ENCODE measurements at regions not wholly inside any gene's neighbourhood (a gene's known extent, or its start where the extent isn't known, plus 50 kb on each side); places are given as distances from the start of the nearest gene placed in this dataset.

GRCh38 chr16:79303959-79304387 lies 296.6 kb downstream of the MAF start:
- no peak for ATAC-seq
- no peak for DNase-seq (ENCODE audit: low spot score)

GRCh38 chr16:79303206-79303605 lies 297.3 kb downstream of the MAF start:
- DNase-seq (ENCODE audit: low spot score) (no peak), ATAC-seq (no peak)

GRCh38 chr16:79302731-79303130 lies 297.8 kb downstream of the MAF start:
- ATAC-seq (no peak), DNase-seq (ENCODE audit: low spot score) (no peak)

DNA sequence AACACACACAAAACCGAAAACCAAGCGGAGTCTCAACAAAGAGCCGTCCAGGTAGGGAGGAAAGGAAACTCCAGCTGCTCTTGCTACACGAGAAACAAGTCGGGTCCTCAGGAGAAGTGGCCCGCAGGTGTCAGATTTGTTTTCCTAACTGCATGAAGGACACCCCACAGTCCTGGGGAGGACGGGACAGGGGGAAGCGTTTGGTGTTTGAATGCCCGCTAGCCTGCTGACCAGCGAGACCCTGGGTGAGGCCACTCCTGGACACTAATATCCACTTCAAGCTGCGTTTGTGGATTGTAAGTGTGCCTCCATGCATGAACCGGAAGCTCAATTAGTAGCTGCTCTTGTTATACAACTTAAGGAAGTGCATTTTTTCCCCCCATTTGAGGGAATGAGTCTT lies 299.5 kb downstream of the MAF start:
- DNase-seq (ENCODE audit: low spot score) = no peak
- ATAC-seq = no peak

GRCh38 chr16:79298894-79299799 lies 301.4 kb downstream of the MAF start:
- DNase-seq (ENCODE audit: low spot score) (no peak), ATAC-seq (no peak)

- DNase-seq (ENCODE audit: low spot score) = no peak
- no peak for ATAC-seq
Measured at GRCh38 chr16:79298476-79298875, 302.1 kb downstream of the MAF start.

DNA sequence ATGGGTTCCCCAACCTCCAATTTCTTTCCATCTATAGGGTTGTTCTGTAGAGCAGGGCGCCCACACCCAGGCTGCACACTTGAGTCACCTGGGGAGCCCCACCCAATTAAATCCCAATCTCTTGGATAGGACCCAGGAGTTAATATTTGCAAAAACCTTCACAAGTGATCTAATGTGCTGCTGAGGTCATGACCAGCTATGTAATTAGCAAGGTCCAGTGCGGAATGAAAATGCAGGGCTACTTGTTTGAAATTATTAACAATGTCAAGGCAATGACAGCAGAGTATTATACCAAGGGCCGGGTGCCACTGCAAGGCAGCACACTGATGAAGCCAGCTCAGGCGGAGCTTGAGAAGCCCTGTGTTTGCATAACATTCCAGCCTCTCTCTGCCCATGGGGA lies 302.7 kb downstream of the MAF start:
- no peak for DNase-seq (ENCODE audit: low spot score)

GRCh38 chr16:79297296-79297695 lies 303.2 kb downstream of the MAF start:
- ATAC-seq (no peak), DNase-seq (ENCODE audit: low spot score) (no peak)

More for the DNA sequence above, 302.7 kb downstream of the MAF start:
- ATAC-seq = no peak

- ATAC-seq (no peak), DNase-seq (ENCODE audit: low spot score) (no peak)
Measured at GRCh38 chr16:79296491-79296890, 304.0 kb downstream of the MAF start.

- DNase-seq (ENCODE audit: low spot score) = no peak
Measured at GRCh38 chr16:79295746-79296145, 304.8 kb downstream of the MAF start.

DNA sequence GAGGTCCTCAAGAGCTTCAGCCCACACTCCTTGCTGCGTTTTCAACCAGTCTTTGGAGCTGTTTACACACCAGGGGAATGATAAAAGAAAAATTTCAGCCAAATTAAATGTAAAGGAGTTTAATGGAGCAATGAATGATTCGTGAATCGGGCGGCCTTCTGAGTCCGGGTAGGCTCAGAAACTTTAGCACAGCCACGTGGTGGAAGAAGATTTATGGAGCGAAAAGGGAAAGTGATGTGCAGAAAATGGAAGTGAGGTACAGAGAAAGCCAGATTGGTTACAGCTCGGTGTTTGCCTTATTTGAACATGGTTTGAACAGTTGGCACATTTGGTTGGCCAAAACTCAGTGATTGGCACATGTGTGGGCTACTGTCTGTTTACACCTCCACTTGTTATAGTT lies 305.4 kb downstream of the MAF start:
- DNase-seq (ENCODE audit: low spot score) (no peak), ATAC-seq (no peak)

More at GRCh38 chr16:79295746-79296145, 304.8 kb downstream of the MAF start:
- ATAC-seq = no peak

DNA sequence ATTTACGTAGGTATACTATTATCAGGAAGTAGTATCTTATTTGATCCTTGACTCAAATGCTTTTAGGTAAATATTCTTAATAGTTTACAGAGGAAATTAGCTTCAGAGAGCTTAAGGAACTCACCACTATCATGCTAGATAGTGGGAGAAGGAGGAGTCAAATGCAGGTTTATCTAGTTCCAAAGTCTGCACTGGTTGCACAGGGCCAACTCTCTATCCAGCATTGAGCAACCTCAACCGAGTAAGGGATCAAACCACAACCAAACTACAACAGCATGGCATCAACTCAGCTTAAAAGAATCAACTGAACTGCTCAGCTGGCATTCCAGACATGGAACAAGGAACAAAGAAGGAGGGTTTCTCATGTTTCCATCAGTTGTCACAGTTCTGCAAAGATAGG lies 306.0 kb downstream of the MAF start:
- ATAC-seq (peak; percentile 99), DNase-seq (ENCODE audit: low spot score) (peak; percentile 58)

DNA sequence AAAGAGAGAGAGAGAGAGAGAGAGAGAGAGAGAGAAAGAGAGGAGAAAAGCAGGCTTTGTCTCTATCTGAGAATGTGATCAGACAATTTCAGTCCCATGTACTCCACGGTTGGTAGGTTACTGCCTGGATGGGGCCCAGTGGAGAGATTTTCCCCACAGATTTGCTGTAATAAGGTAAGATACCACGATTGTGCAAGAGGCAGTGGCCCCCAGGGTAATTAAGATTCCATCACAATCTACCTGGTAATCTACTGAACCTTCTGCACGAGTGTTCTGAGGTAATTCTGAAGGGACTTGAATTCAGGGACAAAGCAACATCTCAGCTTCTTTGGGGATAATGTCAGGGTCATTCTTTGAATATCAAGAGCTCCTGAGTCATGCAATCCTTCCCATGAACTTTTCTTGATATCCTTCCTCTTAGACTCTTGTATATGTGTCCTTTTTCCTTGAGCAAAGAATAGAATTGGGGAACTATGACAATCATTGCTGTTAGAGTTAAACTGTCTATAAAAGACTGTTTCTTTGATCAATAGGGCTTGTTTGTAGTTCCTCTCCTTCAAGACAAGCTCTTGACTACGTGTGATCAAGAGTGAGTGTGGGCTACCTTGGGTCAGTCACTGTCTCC lies 306.6 kb downstream of the MAF start:
- ATAC-seq = no peak

GRCh38 chr16:79288066-79288465 lies 312.5 kb downstream of the MAF start:
- no peak for DNase-seq (ENCODE audit: low spot score)
- ATAC-seq = no peak

More for the DNA sequence above, 306.6 kb downstream of the MAF start:
- no peak for DNase-seq (ENCODE audit: low spot score)

DNA sequence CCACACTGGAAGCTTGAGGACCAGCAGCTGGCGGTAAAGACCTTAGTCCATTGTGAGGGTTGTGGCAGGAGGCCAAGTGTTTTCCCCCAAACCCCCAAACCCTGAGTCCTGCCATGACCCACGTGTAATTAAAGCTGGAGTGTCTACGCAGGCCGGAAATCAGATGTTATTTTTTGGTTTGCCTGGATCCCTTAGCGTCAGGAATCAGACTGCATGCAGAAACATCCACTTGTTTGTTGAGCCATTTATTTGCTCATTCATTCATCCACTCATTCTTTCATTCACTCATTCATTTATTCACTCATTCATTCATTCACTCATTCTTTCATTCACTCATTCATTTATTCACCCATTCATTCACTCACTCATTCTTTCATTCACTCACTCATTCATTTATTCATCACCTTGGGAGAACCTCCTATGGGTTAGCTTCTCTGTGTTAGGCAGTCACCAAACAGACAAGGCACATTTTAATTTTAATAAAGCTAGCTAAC lies 313.1 kb downstream of the MAF start:
- DNase-seq (ENCODE audit: low spot score) (no peak), ATAC-seq (no peak)

- DNase-seq (ENCODE audit: low spot score) = peak; percentile 47
- ATAC-seq = peak; percentile 74
Measured at GRCh38 chr16:79286646-79287423, 313.7 kb downstream of the MAF start.

- no peak for ATAC-seq
- no peak for DNase-seq (ENCODE audit: low spot score)
Measured at GRCh38 chr16:79284766-79285165, 315.8 kb downstream of the MAF start.

GRCh38 chr16:79283578-79283977 lies 317.0 kb downstream of the MAF start:
- peak; percentile 93 for ATAC-seq
- DNase-seq (ENCODE audit: low spot score) = peak; percentile 79

DNA sequence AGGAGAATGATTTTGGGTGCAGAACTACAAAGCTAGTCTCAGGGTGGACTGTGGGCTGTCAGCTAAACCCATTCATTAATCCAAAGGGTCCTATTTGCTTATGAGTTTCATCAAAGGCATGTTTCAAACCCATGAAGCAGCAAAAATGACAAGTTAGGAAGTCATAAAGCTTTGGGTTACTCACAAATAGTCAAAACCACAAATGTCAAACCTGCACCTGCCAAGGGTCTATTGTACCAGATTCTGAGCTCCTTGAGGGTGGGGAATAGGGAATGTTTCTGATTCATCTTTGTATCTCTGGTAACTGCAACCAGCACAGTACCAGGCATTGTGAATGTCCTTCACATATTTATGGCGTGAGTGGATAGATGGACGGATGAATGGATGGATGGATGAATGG lies 317.7 kb downstream of the MAF start:
- DNase-seq (ENCODE audit: low spot score) (no peak), ATAC-seq (no peak)

DNA sequence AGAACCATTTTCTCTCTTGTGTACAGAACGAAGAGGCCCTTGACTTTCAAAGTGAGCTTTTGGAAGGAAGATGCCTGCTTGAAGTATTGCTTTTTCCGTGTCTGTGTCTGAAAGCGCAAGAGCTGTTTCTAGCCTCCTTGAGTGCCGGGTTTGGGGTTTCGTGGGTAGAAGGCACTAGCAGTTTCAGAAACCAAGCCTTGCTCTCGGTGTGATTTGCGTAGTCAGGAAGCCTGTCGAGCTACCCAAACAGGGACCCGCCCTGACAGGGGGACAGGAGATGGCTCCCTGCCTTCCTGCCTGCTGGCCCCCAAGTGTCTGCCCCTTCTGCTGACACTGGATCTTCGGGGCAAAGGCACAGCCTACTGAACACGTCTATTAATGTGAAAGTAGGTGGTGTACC lies 322.0 kb downstream of the MAF start:
- ATAC-seq = no peak
- no peak for DNase-seq (ENCODE audit: low spot score)

GRCh38 chr16:79276501-79276900 lies 324.0 kb downstream of the MAF start:
- DNase-seq (ENCODE audit: low spot score) (no peak), ATAC-seq (no peak)
